ENCODE measurements at regions not wholly inside any gene's neighbourhood (a gene's known extent, or its start where the extent isn't known, plus 50 kb on each side); places are given as distances from the start of the nearest gene placed in this dataset.

DNA sequence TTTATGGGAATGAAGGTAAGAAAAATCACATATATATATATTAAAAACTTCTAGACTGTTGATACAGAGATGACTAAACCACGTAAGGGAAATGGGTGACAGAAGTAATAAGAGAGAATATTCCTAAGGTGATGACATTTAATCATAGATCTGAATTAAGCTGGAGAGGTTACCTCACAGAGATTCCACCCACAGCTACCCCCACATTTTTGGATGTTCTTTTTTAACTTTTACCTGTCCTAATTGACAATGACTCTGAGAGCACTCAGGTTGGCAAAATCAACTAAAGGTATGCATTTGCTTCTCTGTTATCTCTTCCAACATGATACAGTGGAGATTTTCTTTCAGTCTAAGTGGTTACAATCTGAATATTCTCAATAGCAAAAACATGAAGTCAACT is 1280.6 kb downstream of the CDH11 start:
- no peak overlapping the region for H3K27ac ChIP-seq
- intact Hi-C loops (cut with DNase I) = no loop called here
- no peak overlapping the region for H3K9ac ChIP-seq (ENCODE audit: low read depth in 2 of 2, low read length in 2 of 2)
- H3K27me3 ChIP-seq = no peaks in the 10 kb centered on the region
- H3K9me3 ChIP-seq = no peaks in the 10 kb centered on the region
- H3K4me3 ChIP-seq = no peak overlapping the region
- no peaks in the 10 kb centered on the region for H3K4me1 ChIP-seq
- DNase-seq = no peak
- no peaks in the 10 kb centered on the region for H3K36me3 ChIP-seq
- TF ChIP-seq CTCF (IDR thresholded peaks at IDR 0.05) = no peak

DNA sequence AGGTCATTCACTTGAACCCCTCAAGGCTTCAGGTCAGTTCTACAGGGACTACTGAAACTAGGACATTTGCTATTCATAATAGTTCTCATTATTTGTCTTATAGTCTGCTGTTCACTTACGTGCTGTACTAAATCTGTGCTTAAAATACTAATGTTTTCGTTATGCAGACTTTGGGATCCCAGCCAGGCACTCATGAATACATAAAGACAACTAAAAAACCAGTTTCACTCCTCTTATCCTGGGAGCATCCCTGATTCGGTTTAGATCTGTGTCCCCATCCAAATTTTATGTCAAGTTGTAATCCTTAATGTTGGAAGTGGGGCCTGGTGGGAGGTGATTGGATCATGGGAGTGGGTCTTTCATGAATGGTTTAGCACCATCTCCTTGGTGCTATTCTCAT is 1291.8 kb downstream of the CDH11 start:
- no peak overlapping the region for H3K9ac ChIP-seq (ENCODE audit: low read depth in 2 of 2, low read length in 2 of 2)
- H3K4me1 ChIP-seq = no peaks in the 10 kb centered on the region
- no peak overlapping the region for H3K4me3 ChIP-seq
- H3K36me3 ChIP-seq = no peaks in the 10 kb centered on the region
- TF ChIP-seq CTCF (IDR thresholded peaks at IDR 0.05) = no peak
- DNase-seq = no peak
- no peaks in the 10 kb centered on the region for H3K9me3 ChIP-seq
- H3K27me3 ChIP-seq = no peaks in the 10 kb centered on the region
- no peak overlapping the region for H3K27ac ChIP-seq
- intact Hi-C loops (cut with DNase I) = no loop called here

- TF ChIP-seq CTCF (IDR thresholded peaks at IDR 0.05) = no peak
- H3K4me3 ChIP-seq = no peak overlapping the region
- H3K9me3 ChIP-seq = no peaks in the 10 kb centered on the region
- no peak overlapping the region for H3K27ac ChIP-seq
- H3K4me1 ChIP-seq = no peaks in the 10 kb centered on the region
- intact Hi-C loops (cut with DNase I) = no loop called here
- DNase-seq = no peak
- H3K36me3 ChIP-seq = no peaks in the 10 kb centered on the region
- no peak overlapping the region for H3K9ac ChIP-seq (ENCODE audit: low read depth in 2 of 2, low read length in 2 of 2)
- H3K27me3 ChIP-seq = no peaks in the 10 kb centered on the region
Observed at GRCh38 chr16:63822818-63823217, 1299.0 kb downstream of the CDH11 start.

DNA sequence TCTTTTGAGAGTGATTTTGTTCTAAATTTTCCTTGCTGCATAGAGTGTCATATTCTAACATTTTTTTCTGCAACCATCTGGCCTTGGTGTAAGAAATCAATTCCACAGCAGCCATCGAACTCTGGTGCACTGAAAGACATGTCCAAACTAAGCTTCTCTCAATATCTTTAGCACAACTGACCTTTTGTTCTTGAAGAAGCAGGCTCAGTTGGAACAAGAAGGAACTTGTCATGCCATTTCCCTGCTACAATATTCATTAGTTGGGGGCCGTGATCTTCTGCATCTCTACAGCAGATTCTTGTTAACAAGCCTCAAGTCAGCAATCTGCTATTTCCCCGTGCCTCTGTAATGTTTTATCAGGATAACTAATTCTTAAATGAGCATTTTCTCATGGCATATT is 1305.6 kb downstream of the CDH11 start:
- intact Hi-C loops (cut with DNase I) = no loop called here
- Histone ChIP-seq H3K9me3 (no peaks in the 10 kb centered on the region), H3K27ac (no peak overlapping the region), H3K9ac (ENCODE audit: low read depth in 2 of 2, low read length in 2 of 2) (no peak overlapping the region), H3K4me1 (no peaks in the 10 kb centered on the region), H3K4me3 (no peak overlapping the region), H3K36me3 (no peaks in the 10 kb centered on the region), H3K27me3 (no peaks in the 10 kb centered on the region)
- DNase-seq = no peak
- no peak for TF ChIP-seq CTCF (IDR thresholded peaks at IDR 0.05)

GRCh38 chr16:63813862-63814261 is 1308.0 kb downstream of the CDH11 start:
- H3K9me3 ChIP-seq = no peaks in the 10 kb centered on the region
- H3K9ac ChIP-seq (ENCODE audit: low read depth in 2 of 2, low read length in 2 of 2) = no peak overlapping the region
- no peaks in the 10 kb centered on the region for H3K4me1 ChIP-seq
- H3K27ac ChIP-seq = no peak overlapping the region
- intact Hi-C loops (cut with DNase I) = no loop called here
- DNase-seq = no peak
- no peak overlapping the region for H3K4me3 ChIP-seq
- no peaks in the 10 kb centered on the region for H3K36me3 ChIP-seq
- no peak for TF ChIP-seq CTCF (IDR thresholded peaks at IDR 0.05)
- H3K27me3 ChIP-seq = no peaks in the 10 kb centered on the region

DNA sequence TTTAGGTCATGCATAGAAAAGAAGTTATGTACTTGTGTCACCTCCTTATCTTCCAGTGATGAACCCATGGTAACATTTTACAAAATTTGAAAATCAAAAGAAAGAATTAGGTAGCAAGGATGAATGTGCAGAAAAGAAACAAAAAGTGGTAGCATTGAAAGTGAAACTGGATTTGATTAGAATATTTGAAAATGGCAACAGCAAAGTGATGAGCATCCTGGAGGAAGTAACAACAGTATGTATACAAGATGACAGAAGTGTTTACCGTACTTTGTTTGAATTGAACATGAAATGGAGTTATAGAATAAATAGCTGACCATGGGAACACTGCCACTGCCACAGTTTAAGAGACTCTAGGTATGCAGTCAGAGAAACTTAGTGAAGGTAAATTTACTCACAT is 1313.1 kb downstream of the CDH11 start:
- no peak for DNase-seq
- Histone ChIP-seq H3K27ac (no peak overlapping the region), H3K9ac (ENCODE audit: low read depth in 2 of 2, low read length in 2 of 2) (no peak overlapping the region), H3K27me3 (no peaks in the 10 kb centered on the region), H3K9me3 (no peaks in the 10 kb centered on the region), H3K4me3 (no peak overlapping the region), H3K4me1 (no peaks in the 10 kb centered on the region), H3K36me3 (no peaks in the 10 kb centered on the region)
- intact Hi-C loops (cut with DNase I) = no loop called here
- TF ChIP-seq CTCF (IDR thresholded peaks at IDR 0.05) = no peak

Data from colonic mucosa (tissue), 4 donors.